HT-29 (cell line): ENCODE measurements at regions not wholly inside any gene's neighbourhood (a gene's known extent, or its start where the extent isn't known, plus 50 kb on each side); places are given as distances from the start of the nearest gene placed in this dataset.
"Not testable (repeated sequence)": the region's sequence is repeated elsewhere in the genome, so short reads cannot be mapped to it uniquely, and the experiment has no call there.

ENCODE experiments used
- DNase-seq: peaks from one replicate; pipeline ENCODE4 v3.0.0-alpha.2; 2015; ENCODE audit warnings: low spot score

DNA sequence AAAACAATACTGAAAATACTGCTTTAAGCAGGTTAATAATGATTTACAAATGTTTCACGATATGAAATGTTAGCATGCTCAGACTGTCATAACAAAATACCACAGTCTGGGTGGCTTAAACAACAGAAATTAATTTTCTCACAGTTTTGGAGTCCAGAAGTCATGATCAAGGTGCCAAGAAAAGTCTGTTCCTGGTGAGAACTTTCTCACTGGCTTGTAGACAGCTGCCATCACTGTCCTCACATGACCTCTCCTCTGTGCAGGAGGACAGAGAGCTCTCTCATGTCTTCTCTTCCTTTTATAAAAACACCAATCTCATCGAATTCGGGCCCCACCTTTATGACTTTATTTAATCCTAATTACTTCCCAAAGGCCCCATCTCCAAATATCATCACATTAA is 426.7 kb downstream of the KLHL13 start:
- DNase-seq, result no peak

DNA sequence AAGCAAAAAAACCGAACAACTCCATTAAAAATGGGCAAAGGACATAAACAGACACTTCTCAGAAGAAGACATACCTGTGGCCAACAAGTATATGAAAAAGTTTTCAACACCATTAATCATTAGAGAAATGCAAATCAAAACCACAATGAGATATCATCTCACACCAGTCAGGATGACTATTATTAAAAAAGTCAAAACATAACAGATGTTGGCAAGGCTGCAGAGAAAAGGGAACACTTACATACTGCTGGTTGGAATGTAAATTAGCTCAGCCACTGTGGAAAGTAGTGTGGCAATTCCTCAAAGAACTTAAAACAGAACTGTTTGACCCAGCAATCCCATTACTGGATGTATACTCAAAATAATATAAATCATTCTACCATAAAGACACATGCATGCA is 436.3 kb downstream of the KLHL13 start:
- DNase-seq, result no peak

DNA sequence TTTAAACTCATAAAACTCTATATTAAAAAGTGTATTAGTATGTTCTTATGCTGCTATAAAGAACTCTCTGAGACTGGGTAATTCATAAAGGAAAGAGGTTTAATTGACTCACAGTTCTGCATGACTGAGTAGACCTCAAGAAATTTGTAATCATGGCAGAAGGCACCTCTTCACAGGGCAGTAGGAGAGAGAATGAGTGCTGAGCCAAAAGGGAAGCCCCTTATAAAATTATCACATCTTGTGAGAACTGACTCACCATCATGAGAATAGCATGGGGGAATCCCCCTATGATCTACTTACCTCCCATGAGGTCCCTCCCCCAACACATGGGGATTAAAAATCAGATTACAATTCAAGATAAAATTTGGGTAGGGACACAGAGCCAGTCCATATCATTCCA is 463.2 kb downstream of the KLHL13 start:
- no peak for DNase-seq

DNA sequence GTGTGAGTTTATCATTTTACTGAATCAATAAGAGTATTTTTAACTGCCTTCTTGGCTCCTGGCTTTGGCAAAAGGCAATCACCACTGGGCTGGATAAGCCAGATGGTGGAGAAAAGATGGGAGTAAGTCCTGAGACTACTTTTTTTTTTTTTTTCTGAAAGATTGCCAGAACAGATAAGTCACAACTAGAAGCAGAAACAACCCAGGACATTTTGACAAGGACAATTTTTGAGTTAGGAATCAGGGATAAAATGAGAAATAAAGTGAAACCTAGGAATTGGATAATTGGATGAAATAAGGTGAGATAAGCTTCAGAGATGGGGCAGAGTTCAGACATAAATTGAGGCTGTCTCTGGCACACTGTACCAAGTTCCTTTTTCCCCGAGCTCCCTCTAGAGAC is 471.0 kb downstream of the KLHL13 start:
- peak; percentile 23 for DNase-seq

DNA sequence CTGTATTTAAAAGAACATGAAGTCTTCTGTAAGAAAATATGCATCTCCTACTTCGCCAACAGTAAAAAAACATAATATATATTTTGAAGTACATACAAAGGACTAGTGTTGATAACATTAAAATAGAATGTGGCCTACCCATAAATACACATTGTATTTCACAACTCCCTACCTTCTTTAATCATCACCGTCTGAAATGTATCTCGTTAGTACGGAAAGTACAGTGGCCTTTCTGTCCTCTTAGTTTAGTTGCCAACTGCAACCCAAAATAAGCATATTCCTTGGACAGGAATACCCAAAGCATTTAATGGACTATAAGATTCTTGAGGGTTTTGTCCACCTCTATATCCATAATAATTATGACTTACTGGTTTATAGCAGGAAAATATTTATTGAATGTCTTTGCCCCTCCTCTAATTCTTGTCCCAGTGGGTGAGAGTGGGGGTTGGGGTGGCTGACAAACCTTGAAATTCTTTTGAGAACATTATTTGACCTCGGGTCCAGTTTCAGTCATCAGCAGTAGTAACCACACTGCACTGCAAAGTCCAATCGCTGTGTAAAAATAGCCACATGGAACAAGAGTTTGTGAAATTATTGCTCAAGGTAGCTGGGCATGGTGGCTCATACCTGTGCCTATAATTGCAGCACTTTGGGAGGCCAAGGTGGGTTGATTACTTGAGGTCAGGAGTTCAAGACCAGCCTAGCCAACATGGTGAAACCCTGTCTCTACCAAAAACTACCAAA is 474.5 kb downstream of the KLHL13 start:
- DNase-seq, result no peak

DNA sequence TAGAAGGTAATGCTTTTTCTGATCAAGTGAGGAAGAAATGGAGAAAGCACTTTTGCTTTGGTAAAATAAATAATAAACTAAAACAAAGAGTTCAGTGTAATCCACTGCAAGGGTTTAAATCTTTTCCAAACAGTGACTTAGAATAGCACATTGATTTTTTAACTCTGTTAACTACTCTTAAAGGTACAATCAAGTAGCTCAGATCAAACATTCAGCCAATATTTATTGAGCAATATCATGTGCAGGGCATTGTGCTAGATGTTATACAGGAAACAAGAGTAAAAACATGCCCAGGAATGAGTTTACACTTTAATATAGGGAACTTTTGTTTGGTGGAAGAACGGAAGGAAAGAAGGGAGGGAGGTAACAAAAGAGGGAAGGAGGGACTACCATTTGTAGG is 479.8 kb downstream of the KLHL13 start:
- no peak for DNase-seq

DNA sequence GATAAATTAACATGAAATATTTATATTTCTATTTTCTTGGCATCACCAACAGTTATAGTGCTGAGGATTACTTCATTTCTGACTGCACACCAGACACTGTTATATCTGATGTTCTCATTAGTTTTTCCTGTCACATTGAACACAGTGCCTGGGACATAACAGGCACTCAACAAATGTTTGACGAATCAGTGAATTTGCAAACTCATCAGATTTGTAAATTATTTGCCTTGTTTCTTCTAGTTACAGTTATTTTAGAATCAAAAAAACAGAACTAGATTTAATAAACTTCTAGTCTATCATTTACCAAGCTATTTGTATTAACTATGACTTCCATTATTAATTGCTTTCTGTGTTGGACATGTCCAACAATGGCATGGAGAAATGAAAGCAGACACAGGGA is 483.3 kb downstream of the KLHL13 start:
- DNase-seq, result no peak

DNA sequence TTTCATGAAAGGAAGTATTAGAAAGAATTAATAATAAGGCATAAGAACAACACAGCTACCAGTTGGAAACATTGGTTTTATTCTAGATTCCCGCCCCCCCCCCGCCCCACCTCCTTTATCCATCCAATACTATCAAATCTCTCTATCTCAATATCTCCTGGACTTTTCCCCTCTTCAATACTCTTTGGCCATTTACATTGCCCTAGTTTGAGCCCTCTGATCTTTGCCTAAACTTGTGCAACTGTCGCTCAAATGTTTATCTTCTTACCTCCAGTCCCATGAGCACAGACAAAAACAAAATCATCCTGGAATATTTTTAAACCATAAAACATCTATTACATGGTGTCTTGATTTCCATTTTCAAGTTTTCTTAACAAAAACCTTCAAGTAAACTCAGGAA is 488.2 kb downstream of the KLHL13 start:
- no peak for DNase-seq

DNA sequence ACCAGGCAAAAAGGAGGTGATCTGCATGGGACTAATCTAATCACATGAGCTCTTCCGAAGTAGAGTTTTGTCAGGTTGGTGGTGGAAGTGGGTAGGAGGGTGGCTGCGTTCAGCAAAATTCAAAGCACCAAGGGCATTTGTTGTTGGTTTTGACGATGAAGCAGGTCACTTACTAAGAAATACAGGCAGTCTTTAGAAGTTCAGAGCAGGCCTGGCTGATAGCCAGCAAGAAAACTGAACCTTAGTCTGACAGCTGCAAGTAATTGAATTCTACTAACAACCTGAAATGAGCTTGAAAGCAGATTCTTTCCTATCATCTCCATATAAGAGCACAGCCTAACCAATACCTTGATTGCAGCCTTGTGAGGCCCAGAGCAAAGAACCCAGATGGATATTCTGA is 505.8 kb downstream of the KLHL13 start:
- DNase-seq, result no peak

DNA sequence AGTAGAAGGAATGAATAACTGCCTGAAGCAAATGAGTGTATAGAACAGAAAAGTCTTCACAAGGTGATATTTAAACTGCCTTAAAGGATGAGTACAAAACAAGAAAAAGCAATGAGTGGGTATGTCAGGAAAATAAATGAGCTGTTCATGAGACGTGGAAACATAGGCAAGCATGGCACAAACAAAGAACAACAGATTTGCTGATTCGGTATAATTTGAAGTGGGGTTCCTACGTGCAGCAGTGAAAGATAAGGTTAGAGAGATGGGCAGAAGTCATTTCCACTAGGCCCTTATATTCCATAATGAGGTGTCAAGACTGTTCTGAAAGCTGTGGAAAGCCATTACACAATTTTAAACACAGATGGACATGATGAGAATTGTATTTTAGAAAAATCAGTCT is 506.6 kb downstream of the KLHL13 start:
- no peak for DNase-seq

DNA sequence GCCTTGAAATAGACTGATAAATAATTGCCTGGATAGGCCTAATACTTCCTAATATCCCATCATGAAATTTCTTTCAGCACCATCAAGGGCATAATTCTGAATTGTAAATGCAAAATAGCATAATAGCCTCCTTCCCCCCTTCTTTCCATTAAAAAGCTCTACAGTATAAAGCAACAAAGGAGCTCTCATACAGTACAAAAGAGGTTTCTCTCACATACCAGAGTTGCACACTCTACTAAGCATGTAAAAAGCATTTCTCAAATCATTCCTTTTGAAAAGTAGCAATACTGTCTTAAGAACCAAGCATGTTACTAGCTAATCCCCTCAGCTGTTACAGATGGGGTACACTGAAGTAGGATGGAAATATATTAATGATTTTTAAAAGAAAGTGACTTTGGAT is 509.0 kb downstream of the KLHL13 start:
- DNase-seq, result no peak

DNA sequence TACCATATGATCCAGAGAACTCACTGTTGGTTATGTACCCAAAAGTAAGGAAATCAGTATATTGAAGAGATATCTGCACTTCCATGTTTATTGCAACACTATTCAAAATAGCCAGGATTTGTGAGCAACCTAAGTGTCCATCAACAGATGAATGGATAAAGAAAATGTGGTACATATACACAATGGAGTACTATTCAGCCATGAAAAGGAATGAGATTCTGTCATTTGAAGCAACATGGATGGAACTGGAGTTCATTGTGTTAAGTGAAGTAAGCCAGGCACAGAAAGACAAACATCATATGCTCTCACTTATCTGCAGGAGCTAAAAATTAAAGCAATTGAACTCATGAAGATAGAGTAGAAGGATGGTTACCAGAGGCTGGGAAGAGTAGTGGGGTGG is 510.5 kb downstream of the KLHL13 start:
- not testable (repeated sequence) for DNase-seq

DNA sequence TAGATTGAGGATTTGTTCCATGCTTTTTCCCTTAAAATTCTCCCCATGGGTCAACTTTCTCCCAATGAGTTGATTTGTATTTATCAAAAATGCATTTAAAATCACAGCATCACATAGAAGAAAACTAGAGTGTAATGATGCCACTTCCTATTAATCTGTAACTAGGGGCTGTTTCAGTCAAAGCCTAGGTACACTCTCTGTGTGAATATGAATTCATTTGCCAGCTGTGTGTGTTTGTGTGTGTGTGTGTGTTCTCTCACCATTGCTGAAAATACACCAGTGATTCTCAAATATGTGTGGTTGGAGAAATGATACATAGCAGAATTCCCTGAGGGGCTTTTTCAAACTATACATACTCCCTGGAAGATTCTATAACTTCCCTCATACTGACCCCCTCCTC is 546.5 kb downstream of the KLHL13 start:
- DNase-seq, result no peak

DNA sequence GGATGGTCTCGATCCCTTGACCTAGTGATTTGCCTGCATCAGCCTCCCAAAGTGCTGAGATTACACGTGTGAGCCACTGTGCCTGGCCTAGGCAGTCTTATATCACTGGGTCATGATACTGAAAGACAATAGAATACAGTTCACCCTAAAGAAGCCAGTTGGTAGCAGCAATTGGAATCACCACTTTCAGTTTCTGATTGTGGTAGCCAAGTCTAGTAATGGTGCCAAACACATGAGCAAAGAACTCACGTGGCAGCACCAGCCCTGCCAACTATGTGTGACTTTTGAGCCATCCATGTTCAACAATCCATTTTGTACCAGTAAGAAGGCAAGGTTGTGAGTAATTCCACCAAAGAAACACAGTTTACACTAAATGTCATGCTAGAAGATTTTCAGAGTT is 548.4 kb downstream of the KLHL13 start:
- DNase-seq, result no peak

DNA sequence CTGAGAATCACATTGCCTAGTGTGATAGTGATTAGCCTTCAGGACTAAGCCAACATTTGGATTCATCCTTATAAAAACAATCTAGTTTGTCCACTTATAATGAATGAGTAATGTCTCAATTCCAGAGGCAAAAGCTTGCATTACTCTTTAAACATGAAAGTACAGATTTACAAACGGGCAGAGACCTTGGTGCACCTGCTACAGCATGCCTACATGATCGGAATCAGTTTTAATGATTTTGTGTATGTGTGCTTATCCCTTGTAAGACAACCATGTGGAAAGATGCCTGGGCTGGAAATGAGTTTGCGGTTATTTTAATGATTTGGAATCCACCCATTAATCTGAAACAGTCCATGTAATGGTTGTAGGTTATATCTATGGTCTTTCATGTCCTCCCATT is 572.7 kb downstream of the KLHL13 start:
- no peak for DNase-seq

DNA sequence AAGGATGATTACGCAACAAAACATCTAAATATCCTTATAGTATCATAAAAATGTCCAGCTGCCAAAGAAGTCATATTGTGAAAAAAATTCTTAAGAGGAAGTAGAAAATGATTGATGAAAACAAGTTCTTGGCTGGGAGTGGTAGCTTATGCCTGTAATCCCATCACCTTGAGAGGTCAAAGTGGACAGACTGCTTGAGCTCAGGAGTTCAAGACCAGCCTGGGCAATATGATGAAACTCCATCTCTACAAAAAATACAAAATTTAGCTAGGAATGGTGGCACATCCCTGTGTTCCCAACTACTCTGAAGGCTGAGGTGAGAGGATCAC is 577.6 kb downstream of the KLHL13 start:
- no peak for DNase-seq

DNA sequence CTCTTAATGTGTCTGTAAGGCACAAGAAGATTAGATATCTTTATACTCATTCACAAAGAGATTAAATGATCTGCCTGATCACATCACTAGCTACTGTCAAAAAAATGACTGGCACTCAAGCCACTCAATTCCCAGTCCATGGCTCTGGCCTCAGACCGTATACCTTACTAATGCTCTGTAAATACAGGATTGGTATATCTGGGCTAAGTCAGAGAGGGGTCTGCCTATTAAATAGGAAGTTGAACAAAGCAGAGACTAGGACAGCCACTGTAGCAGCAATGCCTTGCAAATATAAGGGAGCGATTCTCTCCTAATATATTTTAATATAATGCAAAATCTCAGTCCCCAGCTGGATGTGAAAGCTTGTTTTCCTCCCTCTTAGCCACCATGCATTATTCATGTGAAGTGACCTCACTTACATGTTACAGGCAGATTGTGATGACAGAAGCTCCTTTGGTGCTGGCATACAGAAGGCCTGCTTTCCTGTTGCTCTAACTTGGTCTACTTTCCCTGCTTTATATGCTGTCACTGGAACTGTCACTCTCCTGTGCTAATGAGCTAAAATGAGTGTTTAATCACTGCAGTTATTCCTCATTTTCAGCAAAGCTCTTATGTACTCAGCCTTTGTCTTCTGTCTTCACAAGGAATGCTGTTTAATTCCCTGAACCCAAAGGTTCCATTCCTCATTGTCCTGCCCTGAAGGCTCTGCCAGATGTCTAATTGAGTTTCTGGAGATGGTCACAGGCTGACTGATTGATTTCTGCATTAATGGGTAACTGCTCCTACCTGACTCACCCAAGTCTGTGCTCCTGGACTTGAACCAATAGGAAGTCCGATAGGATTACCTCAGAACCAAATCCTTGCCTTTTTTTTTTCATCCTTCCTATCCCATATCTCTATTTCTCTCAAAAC is 578.2 kb downstream of the KLHL13 start:
- DNase-seq, result no peak

DNA sequence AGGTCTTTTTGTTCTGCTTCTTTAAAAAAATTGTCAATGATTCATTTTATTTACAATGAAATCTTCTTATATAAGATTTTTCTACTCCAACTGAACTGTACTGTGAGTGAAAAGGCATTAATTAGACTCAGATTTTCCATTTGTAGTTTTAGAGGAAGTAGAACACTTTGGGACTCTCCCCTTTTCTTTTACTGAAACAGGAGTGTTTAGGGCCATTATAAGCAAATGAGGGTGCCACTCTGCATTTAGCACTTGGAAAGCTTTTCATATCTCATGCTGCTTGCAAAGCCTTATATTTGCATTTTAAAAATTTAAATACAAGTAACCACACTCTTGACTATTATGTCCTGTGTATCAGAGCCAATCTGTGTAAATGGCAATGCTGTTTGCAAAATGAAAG is 584.3 kb downstream of the KLHL13 start:
- no peak for DNase-seq

DNA sequence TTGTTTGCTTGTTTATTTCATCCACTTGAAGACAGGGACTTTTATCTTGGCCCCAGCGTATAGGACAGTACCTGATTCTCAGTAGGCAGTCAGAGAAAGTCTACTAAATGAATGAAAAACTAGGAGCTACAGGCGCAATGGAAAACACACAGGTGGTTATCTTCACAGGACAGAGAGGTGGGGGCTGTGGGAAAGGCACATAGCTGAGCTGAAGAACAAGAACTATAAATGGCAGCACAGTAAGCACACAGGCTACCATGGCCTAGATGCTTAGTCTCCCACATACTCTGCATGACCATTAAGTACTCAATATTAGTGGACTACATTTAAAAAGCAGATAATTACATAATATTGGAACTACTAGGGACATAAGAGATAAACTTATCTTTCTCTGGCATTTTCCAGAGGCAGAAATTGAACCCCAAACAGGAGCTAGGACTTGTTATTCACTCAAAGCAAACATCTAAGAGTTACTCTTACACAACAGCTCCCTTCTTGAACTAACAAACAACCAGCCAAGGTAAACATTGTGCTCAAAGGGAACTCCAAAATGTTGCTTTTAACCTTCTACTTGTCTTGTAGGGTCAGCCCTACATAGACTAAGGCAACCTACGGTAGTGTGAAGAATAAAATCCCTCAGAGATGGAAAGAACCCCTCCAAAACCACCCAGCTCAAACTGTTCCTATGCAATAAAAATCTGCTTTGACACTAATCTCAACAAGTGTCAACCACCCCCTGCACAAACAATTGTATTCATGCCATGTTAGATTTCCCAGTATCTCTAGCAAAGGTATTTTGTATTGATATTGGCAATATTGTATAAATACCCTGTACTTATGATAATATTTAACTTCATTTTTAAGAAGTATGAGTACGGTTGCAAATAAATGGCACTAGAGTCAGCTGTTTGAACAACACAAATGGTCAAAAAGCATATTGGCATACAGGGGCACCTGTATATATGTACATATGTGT is 593.6 kb downstream of the KLHL13 start:
- DNase-seq, result no peak

DNA sequence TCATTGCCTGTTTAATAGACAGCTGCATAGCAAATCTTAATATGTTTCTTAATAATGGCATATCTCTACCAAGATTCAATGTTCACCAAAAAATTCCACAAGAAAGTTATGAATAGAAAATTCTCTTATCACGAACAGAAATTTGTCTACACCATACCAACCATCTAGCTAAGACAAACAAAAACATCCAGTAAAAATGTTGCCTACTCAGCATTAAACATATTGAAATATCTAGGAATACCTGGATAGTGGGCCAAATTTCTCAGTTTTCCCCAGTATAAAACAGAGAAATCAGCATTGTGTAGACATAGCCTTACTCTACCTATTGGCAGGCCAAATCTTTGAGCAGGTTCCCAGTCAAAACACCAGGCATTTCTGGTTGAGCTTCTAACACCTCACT is 598.6 kb downstream of the KLHL13 start:
- DNase-seq, result no peak

DNA sequence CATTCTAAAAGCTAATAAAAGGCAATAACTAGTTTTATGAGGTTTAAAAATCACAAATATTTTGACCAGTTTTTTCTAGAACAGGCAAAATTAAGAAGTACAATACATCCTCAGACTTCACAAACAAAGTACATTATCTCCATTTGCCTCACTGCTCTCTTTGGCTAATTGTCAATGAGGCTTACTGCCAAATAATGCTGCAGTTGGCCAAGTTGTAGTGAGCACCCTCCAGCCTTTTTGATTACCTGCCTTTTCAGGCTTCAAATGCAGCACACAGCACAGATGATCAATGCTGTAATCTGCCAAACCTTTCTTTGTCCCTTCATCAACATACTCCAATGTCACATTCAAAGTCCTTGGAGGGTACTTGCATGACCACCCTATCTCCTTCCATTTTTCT is 605.2 kb downstream of the KLHL13 start:
- no peak for DNase-seq

DNA sequence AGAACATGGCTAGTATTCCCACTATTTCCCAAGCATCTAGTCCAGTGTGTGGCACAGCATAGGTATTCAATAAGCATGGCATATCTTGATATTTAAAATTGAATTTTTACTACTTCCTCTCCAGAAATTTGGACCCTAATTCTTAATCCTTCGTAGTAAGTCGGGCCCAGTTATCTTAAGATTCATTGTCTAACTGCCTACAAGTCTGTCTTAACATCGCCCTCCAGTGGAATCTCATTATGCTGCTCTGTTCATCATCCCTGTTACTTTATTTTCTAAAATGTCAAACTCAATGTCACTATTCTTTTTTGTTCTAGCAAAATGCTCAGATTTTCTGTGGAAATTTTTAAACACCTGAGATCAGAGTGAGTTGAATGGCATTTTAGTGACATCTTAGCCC is 606.2 kb downstream of the KLHL13 start:
- DNase-seq, result peak; percentile 31
